KMS-11 (cell line): ENCODE measurements at regions not wholly inside any gene's neighbourhood (a gene's known extent, or its start where the extent isn't known, plus 50 kb on each side); places are given as distances from the start of the nearest gene placed in this dataset.

ENCODE experiments used
- H2AFZ ChIP-seq: fragments of 200-600 bp; sonication (generic); 2 replicates; pipeline ENCODE4 v1.6.1; 2016; ENCODE audit warnings: antibody characterized with exemption, mixed run types, low read depth
- H3K27ac ChIP-seq: fragments of 200-600 bp; sonication (generic); 2 replicates; pipeline ENCODE4 v1.6.1; 2016; ENCODE audit warnings: mild to moderate bottlenecking, mixed run types
- H3K27me3 ChIP-seq: fragments of 200-600 bp; sonication (generic); 2 replicates; pipeline ENCODE4 v1.6.1; 2017; ENCODE audit warnings: mild to moderate bottlenecking, low read depth, mixed run types, moderate library complexity; ENCODE audit not compliant: insufficient read depth
- H3K36me3 ChIP-seq: fragments of 200-600 bp; sonication (generic); 2 replicates; pipeline ENCODE4 v1.6.1; 2017; ENCODE audit warnings: mild to moderate bottlenecking, mixed run types; ENCODE audit not compliant: insufficient read depth
- H3K4me1 ChIP-seq: fragments of 200-600 bp; sonication (generic); 2 replicates; pipeline ENCODE4 v1.6.1; 2016; ENCODE audit warnings: mild to moderate bottlenecking, low read depth, mixed run types; ENCODE audit not compliant: poor library complexity, severe bottlenecking
- H3K4me2 ChIP-seq: fragments of 200-600 bp; sonication (generic); 2 replicates; pipeline ENCODE4 v1.7.0; 2016; ENCODE audit warnings: mild to moderate bottlenecking, mixed run types
- H3K4me3 ChIP-seq: fragments of 200-600 bp; sonication (generic); IDR thresholded peaks from 2 replicates; pipeline ENCODE4 v1.6.1; 2017; ENCODE audit warnings: low read depth, low read length, mixed read lengths; ENCODE audit not compliant: insufficient read depth
- H3K79me2 ChIP-seq: fragments of 200-600 bp; sonication (generic); 2 replicates; pipeline ENCODE4 v1.6.1; 2016; ENCODE audit warnings: low read depth, mixed run types; ENCODE audit not compliant: insufficient read depth
- H3K9ac ChIP-seq: fragments of 200-600 bp; sonication (generic); 2 replicates; pipeline ENCODE4 v1.6.1; 2016; ENCODE audit warnings: mild to moderate bottlenecking, mixed run types
- H4K20me1 ChIP-seq: fragments of 200-600 bp; sonication (generic); 2 replicates; pipeline ENCODE4 v1.6.1; 2016; ENCODE audit warnings: mild to moderate bottlenecking, mixed run types; ENCODE audit not compliant: insufficient read depth
- TF ChIP-seq, protein P1 (sequence below): fragments of 200-600 bp; sonication (generic); conservative IDR thresholded peaks from 2 replicates; pipeline ENCODE4 v1.6.1; 2017; ENCODE audit warnings: low read depth, mild to moderate bottlenecking, antibody characterized with exemption, low read length, moderate library complexity, mixed read lengths

DNA sequence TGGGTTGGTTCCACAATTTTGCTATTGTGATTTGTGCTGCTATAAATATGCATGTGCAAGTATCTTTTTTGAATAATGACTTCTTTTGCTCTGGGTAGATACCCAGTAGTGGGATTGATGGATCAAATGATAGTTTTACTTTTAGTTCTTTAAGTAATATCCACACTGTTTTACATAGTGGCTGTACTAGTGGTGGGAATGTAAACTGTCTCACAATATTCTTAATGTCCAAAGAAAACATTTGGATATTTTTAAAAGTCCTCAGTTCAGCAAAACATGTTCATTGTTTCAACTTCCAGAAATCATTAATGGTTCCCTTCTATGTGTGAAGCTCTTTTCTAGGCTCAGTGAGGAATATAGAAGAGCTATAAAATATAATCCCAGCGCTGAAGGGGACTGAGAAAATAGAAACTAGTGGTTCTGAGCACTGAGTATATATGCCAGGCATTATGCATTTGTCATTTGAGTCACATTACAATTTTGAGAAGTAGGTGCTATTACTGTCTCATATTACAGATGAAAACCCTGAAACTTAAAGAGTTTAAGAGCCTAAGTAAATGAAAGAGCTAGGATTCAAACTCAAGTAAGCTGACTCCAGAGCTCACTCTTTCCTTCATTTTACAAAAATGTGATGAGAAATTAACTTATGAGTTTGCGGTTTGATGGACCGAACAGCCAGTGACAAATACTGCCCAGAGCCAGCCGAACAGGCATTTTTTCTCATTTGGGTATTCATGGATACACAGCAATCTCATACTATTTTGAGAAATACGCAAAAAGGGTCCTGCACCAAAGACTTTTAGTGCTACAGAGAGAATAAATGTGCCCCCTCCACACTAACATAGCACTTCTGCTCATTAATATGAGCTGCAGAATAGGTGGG, 250.1 kb downstream of the TBX18 start:
- no peak overlapping the region for H3K27ac ChIP-seq
- no peak overlapping the region for H3K4me2 ChIP-seq
- no peaks in the 10 kb centered on the region for H3K27me3 ChIP-seq
- H3K4me3 ChIP-seq, result no peak overlapping the region
- no peak overlapping the region for H3K9ac ChIP-seq
- H3K79me2 ChIP-seq, result no peaks in the 10 kb centered on the region
- H2AFZ ChIP-seq, result no peak overlapping the region
- no peaks in the 10 kb centered on the region for H3K4me1 ChIP-seq
- TF ChIP-seq, protein P1, sequence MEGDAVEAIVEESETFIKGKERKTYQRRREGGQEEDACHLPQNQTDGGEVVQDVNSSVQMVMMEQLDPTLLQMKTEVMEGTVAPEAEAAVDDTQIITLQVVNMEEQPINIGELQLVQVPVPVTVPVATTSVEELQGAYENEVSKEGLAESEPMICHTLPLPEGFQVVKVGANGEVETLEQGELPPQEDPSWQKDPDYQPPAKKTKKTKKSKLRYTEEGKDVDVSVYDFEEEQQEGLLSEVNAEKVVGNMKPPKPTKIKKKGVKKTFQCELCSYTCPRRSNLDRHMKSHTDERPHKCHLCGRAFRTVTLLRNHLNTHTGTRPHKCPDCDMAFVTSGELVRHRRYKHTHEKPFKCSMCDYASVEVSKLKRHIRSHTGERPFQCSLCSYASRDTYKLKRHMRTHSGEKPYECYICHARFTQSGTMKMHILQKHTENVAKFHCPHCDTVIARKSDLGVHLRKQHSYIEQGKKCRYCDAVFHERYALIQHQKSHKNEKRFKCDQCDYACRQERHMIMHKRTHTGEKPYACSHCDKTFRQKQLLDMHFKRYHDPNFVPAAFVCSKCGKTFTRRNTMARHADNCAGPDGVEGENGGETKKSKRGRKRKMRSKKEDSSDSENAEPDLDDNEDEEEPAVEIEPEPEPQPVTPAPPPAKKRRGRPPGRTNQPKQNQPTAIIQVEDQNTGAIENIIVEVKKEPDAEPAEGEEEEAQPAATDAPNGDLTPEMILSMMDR, result no peak
- no peaks in the 10 kb centered on the region for H4K20me1 ChIP-seq
- no peaks in the 10 kb centered on the region for H3K36me3 ChIP-seq

DNA sequence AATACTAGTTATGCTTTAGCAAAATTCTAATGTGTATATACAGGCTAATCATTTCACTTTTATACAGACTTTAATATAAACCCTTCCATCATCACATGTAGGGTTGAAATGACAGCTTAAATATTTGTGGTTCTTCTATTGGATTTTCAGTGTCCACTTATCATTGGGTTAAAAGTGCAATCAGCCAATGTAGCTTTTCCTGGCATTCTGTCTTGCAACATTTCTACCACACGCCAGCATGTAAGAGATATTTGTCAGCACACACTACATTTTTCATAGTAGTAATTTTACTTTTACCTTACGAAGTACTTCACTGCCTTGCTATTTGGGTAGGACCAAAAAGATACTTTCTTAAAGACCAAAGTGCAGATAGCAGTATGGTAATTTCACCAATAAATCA, 252.0 kb downstream of the TBX18 start:
- H3K4me2 ChIP-seq, result no peak overlapping the region
- no peak overlapping the region for H3K27ac ChIP-seq
- H3K9ac ChIP-seq, result no peak overlapping the region
- no peaks in the 10 kb centered on the region for H4K20me1 ChIP-seq
- H3K4me1 ChIP-seq, result no peaks in the 10 kb centered on the region
- no peaks in the 10 kb centered on the region for H3K36me3 ChIP-seq
- no peaks in the 10 kb centered on the region for H3K27me3 ChIP-seq
- TF ChIP-seq, protein P1, result no peak
- no peak overlapping the region for H2AFZ ChIP-seq
- no peaks in the 10 kb centered on the region for H3K79me2 ChIP-seq
- H3K4me3 ChIP-seq, result no peak overlapping the region

DNA sequence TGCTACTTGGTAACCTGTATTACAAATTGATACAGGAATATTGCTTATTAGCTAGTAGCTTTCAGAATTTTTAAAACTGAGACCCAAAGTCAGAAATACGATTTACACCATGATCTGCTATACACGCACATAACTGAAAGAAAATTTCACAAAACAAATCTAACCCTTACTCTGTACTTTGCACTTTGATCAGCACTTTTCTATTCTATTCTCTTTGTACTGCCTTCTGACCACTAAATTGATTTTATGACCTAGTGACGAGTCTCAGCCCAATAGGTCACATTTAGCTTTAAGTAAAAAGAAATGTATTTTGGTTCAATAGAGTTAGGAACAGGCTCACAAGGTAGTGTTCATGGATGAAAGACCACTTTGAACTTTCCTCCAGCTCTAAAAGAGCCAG, 252.5 kb downstream of the TBX18 start:
- Histone ChIP-seq H3K36me3 (no peaks in the 10 kb centered on the region), H3K4me1 (no peaks in the 10 kb centered on the region), H3K9ac (no peak overlapping the region), H2AFZ (no peak overlapping the region), H3K27ac (no peak overlapping the region), H3K4me2 (no peak overlapping the region), H3K79me2 (no peaks in the 10 kb centered on the region), H3K27me3 (no peaks in the 10 kb centered on the region), H3K4me3 (no peak overlapping the region), H4K20me1 (no peaks in the 10 kb centered on the region)
- TF ChIP-seq, protein P1, result no peak

DNA sequence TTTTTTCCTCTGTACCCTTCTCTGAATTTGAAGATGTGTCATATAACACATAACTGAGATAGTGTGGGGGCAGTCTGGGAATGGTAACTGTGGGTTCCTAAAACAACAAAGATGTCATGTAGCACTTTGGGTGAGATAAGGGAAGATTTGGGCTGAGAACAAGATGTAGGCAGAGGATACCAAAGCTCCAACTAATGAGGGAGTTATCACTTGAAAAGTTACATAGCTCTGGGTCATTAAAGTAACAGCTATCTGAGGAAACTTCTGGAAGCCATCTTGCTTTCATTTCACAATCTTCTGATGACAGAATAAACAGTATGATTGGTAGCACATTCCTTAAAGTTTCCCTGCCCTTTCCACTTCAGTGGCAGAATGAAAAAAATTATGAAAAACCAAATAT, 255.4 kb downstream of the TBX18 start:
- H3K4me1 ChIP-seq, result no peaks in the 10 kb centered on the region
- H3K27ac ChIP-seq, result no peak overlapping the region
- H3K4me3 ChIP-seq, result no peak overlapping the region
- H3K79me2 ChIP-seq, result no peaks in the 10 kb centered on the region
- no peak overlapping the region for H2AFZ ChIP-seq
- no peaks in the 10 kb centered on the region for H3K36me3 ChIP-seq
- H4K20me1 ChIP-seq, result no peaks in the 10 kb centered on the region
- no peak overlapping the region for H3K4me2 ChIP-seq
- TF ChIP-seq, protein P1, result no peak
- no peaks in the 10 kb centered on the region for H3K27me3 ChIP-seq
- H3K9ac ChIP-seq, result no peak overlapping the region
